Right ventricle myocardium inferior (tissue), 1 donor: ENCODE measurements at regions not wholly inside any gene's neighbourhood (a gene's known extent, or its start where the extent isn't known, plus 50 kb on each side); places are given as distances from the start of the nearest gene placed in this dataset.
"Not testable (repeated sequence)": the region's sequence is repeated elsewhere in the genome, so short reads cannot be mapped to it uniquely, and the experiment has no call there.

Experiments used
- ATAC-seq: fragments of 200-7000 bp; cut with Tn5 transposase; one replicate; pipeline ENCODE4 v1.9.1; 2020; ENCODE audit warnings: mild to moderate bottlenecking, moderate library complexity
- DNase-seq: peaks from one replicate; pipeline ENCODE4 v3.0.0; 2021; ENCODE audit errors: missing footprints
- intact Hi-C: fragments of 100-400 bp; cut with DNase I; formaldehyde crosslinking; loops from one replicate; pipeline ENCODE4 v1.11.0; 2022
- donor health status: DM: no; HTN: yes; CAD: no; lungs with severe emphysema.

GRCh38 chr2:183495589-183496267, 371.5 kb downstream of the NUP35 start:
- ATAC-seq (no peak), DNase-seq (no peak)
- intact Hi-C loops: no loop called here

- intact Hi-C loops: no loop called here
- no peak for DNase-seq
- ATAC-seq: no peak
These were observed 373.6 kb downstream of the NUP35 start for GRCh38 chr2:183497861-183498260.

GRCh38 chr2:183505911-183506310, 381.7 kb downstream of the NUP35 start:
- ATAC-seq: no peak
- DNase-seq: no peak
- intact Hi-C loops: no loop called here

GRCh38 chr2:183511154-183511553, 386.9 kb downstream of the NUP35 start:
- ATAC-seq (no peak), DNase-seq (no peak)
- intact Hi-C loops: no loop called here

- DNase-seq (no peak), ATAC-seq (no peak)
- intact Hi-C loops: no loop called here
These were observed 395.3 kb downstream of the NUP35 start for GRCh38 chr2:183519371-183520056.

GRCh38 chr2:183521911-183522310, 397.7 kb downstream of the NUP35 start:
- DNase-seq: no peak
- ATAC-seq: no peak
- intact Hi-C loops: no loop called here

GRCh38 chr2:183522489-183523266, 398.4 kb downstream of the NUP35 start:
- ATAC-seq: no peak
- intact Hi-C loops: no loop called here

GRCh38 chr2:183530333-183530901, 406.2 kb downstream of the NUP35 start:
- intact Hi-C loops: no loop called here
- DNase-seq (no peak), ATAC-seq (no peak)

More at GRCh38 chr2:183522489-183523266, 398.4 kb downstream of the NUP35 start:
- DNase-seq: no peak

- intact Hi-C loops: no loop called here
- DNase-seq: no peak
- ATAC-seq: no peak
These were observed 408.3 kb downstream of the NUP35 start for GRCh38 chr2:183532514-183532913.

- intact Hi-C loops: no loop called here
- ATAC-seq (no peak), DNase-seq (no peak)
These were observed 408.8 kb downstream of the NUP35 start for GRCh38 chr2:183533021-183533420.

GRCh38 chr2:183536290-183536689, 412.0 kb downstream of the NUP35 start:
- ATAC-seq: no peak
- DNase-seq: no peak
- intact Hi-C loops: no loop called here

- DNase-seq (no peak), ATAC-seq (no peak)
- intact Hi-C loops: no loop called here
These were observed 412.5 kb downstream of the NUP35 start for GRCh38 chr2:183536714-183537113.

GRCh38 chr2:183541766-183542165, 417.5 kb downstream of the NUP35 start:
- no peak for DNase-seq
- ATAC-seq: no peak
- intact Hi-C loops: no loop called here

- intact Hi-C loops: no loop called here
- ATAC-seq (no peak), DNase-seq (no peak)
These were observed 418.4 kb downstream of the NUP35 start for GRCh38 chr2:183542606-183543005.

GRCh38 chr2:183543222-183543621, 419.0 kb downstream of the NUP35 start:
- intact Hi-C loops: no loop called here
- no peak for ATAC-seq

GRCh38 chr2:183543731-183544130, 419.5 kb downstream of the NUP35 start:
- DNase-seq: no peak
- intact Hi-C loops: no loop called here
- ATAC-seq: no peak

More at GRCh38 chr2:183543222-183543621, 419.0 kb downstream of the NUP35 start:
- DNase-seq: no peak

- ATAC-seq, DNase-seq, intact Hi-C loops: not testable (repeated sequence)
These were observed 422.5 kb downstream of the NUP35 start for GRCh38 chr2:183546560-183547350.

- intact Hi-C loops: no loop called here
- ATAC-seq: no peak
- DNase-seq: no peak
These were observed 428.5 kb downstream of the NUP35 start for GRCh38 chr2:183552716-183553115.

- intact Hi-C loops: no loop called here
- ATAC-seq: no peak
- no peak for DNase-seq
These were observed 440.5 kb downstream of the NUP35 start for GRCh38 chr2:183564726-183565125.
